PC-3 (cell line): ENCODE measurements at regions not wholly inside any gene's neighbourhood (a gene's known extent, or its start where the extent isn't known, plus 50 kb on each side); places are given as distances from the start of the nearest gene placed in this dataset.

Experiments used
- ATAC-seq: fragments of 200-7000 bp; cut with Tn5 transposase; 2 replicates; pipeline ENCODE4 v1.9.1; 2020; ENCODE audit warnings: mild to moderate bottlenecking, moderate library complexity
- BruUV-seq: library from RNA; stranded (reverse); fragments of 400-500 nt; replicated peaks from 2 replicates; lab custom pipeline; 2021; lab: Mats Ljungman, UMichigan
- CTCF ChIA-PET: fragments of 300-600 bp; sonication (Branson Sonifier 250); formaldehyde crosslinking; loops from one replicate; lab custom pipeline; 2022; ENCODE audit warnings: antibody characterized with exemption; lab: Charles Lee
- POLR2A ChIA-PET: fragments of 300-600 bp; sonication (Branson Sonifier 250); formaldehyde crosslinking; loops from one replicate; lab custom pipeline; 2022; ENCODE audit warnings: antibody characterized with exemption; ENCODE audit not compliant: unreplicated experiment; lab: Charles Lee
- DNase-seq: peaks from one replicate; pipeline ENCODE4 v3.0.0-alpha.2; 2015
- H2AFZ ChIP-seq: fragments of 300-600 bp; sonication (generic); 2 replicates; pipeline ENCODE4 v1.6.0; 2016; ENCODE audit warnings: antibody characterized with exemption, low read length
- H3F3A ChIP-seq: fragments of 300-600 bp; sonication (generic); one replicate; pipeline ENCODE4 v1.6.0; 2017; ENCODE audit warnings: antibody characterized with exemption, low read length, control low read depth, mild to moderate bottlenecking; ENCODE audit not compliant: unreplicated experiment
- H3K27ac ChIP-seq: fragments of 300-600 bp; sonication (generic); 2 replicates; pipeline ENCODE4 v1.5.1; 2016; ENCODE audit warnings: mild to moderate bottlenecking, low read length
- H3K27me3 ChIP-seq: fragments of 300-600 bp; sonication (generic); 2 replicates; pipeline ENCODE4 v1.6.1; 2016; ENCODE audit warnings: low read length, mixed read lengths
- H3K36me3 ChIP-seq: fragments of 300-600 bp; sonication (generic); 2 replicates; pipeline ENCODE4 v1.6.1; 2016; ENCODE audit warnings: low read depth, mixed run types, low read length, mixed read lengths
- H3K4me1 ChIP-seq: fragments of 300-600 bp; sonication (generic); 2 replicates; pipeline ENCODE4 v1.5.1; 2016; ENCODE audit warnings: low read length; ENCODE audit not compliant: insufficient read depth
- H3K4me2 ChIP-seq: fragments of 300-600 bp; sonication (generic); 2 replicates; pipeline ENCODE4 v1.6.0; 2016; ENCODE audit warnings: low read length
- H3K4me3 ChIP-seq: fragments of 300-600 bp; sonication (generic); 2 replicates; pipeline ENCODE4 v1.5.1; 2016; ENCODE audit warnings: mild to moderate bottlenecking, low read length, mixed read lengths
- H3K79me2 ChIP-seq: fragments of 300-600 bp; sonication (generic); 2 replicates; pipeline ENCODE4 v1.6.1; 2017; ENCODE audit warnings: low read length, mixed read lengths
- H3K9ac ChIP-seq: fragments of 300-600 bp; sonication (generic); 2 replicates; pipeline ENCODE4 v1.6.0; 2016; ENCODE audit warnings: mild to moderate bottlenecking, low read length
- H3K9me2 ChIP-seq: fragments of 300-600 bp; sonication (generic); replicated peaks from 2 replicates; pipeline ENCODE4 v1.6.1; 2016; ENCODE audit warnings: mixed run types, low read length, mixed read lengths
- H3K9me3 ChIP-seq: fragments of 300-600 bp; sonication (generic); 2 replicates; pipeline ENCODE4 v1.6.1; 2016; ENCODE audit warnings: low read length, mixed read lengths
- H4K20me1 ChIP-seq: fragments of 300-600 bp; sonication (generic); 2 replicates; pipeline ENCODE4 v1.6.1; 2016; ENCODE audit warnings: low read length, mixed read lengths
- EZH2 ChIP-seq: fragments of 300-600 bp; sonication (generic); IDR thresholded peaks from one replicate; pipeline ENCODE4 v1.6.1; 2017; ENCODE audit warnings: antibody characterized with exemption, mild to moderate bottlenecking, low read length; ENCODE audit not compliant: unreplicated experiment
- EZH2phosphoT487 ChIP-seq: fragments of 300-600 bp; sonication (generic); IDR thresholded peaks from 2 replicates; pipeline ENCODE4 v1.6.1; 2018; ENCODE audit warnings: mild to moderate bottlenecking, antibody characterized with exemption, low read length, borderline replicate concordance
- intact Hi-C: fragments of 100-400 bp; cut with micrococcal nuclease; formaldehyde crosslinking; loops from 2 replicates; pipeline ENCODE4 v1.9.0; 2023
- TF ChIP-seq, protein P1 (sequence below): fragments of 300-600 bp; sonication (generic); conservative IDR thresholded peaks from 2 replicates; pipeline ENCODE4 v1.5.1; 2017; ENCODE audit warnings: antibody characterized with exemption, low read depth, mild to moderate bottlenecking, low read length

DNA sequence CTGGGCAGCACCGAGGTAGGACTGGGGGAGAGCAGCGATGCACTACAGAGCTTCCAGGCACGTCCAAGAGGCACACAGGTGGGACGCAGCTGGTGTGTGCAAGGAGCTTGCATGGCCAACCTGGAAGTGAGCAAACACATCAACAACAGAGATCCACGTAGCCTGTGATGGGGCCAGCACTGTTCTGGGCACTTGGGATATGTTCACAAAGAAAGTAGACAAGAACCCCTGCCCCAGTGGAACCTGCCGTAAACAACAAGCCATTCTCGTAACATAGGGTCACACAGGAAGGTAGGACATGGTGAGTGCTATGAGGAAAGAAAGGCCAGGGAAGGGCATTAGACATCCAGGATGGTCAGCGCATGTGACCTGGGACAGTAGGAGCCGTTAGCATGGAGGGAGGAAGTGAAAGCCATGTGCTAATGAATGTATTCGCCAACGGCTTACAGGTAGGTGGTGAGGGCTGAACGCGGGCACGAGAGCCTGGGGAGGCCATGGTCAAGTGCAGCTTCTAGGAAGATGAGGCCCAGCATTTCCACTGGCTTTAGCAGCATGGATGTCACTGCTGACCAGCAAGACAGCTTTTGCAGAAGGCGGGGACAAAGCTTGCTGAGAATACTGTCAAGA lies 105.5 kb downstream of the TEX26 start:
- ATAC-seq (no peak), DNase-seq (no peak)
- Histone ChIP-seq H3K9ac (no peak overlapping the region), H3K4me1 (peaks cover 10% of the 10 kb centered on the region), H3K79me2 (no peaks in the 10 kb centered on the region), H3F3A (no peaks in the 10 kb centered on the region), H3K9me3 (no peaks in the 10 kb centered on the region), H3K4me2 (no peak overlapping the region), H2AFZ (no peak overlapping the region), H3K27ac (no peak overlapping the region), H3K27me3 (peaks cover 27% of the 10 kb centered on the region), H3K36me3 (no peaks in the 10 kb centered on the region), H3K4me3 (no peak overlapping the region), H3K9me2 (no peaks in the 10 kb centered on the region), H4K20me1 (no peaks in the 10 kb centered on the region)
- CTCF ChIA-PET = no interaction called here
- POLR2A ChIA-PET = no interaction called here
- intact Hi-C loops = no loop called here
- TF ChIP-seq, protein P1, sequence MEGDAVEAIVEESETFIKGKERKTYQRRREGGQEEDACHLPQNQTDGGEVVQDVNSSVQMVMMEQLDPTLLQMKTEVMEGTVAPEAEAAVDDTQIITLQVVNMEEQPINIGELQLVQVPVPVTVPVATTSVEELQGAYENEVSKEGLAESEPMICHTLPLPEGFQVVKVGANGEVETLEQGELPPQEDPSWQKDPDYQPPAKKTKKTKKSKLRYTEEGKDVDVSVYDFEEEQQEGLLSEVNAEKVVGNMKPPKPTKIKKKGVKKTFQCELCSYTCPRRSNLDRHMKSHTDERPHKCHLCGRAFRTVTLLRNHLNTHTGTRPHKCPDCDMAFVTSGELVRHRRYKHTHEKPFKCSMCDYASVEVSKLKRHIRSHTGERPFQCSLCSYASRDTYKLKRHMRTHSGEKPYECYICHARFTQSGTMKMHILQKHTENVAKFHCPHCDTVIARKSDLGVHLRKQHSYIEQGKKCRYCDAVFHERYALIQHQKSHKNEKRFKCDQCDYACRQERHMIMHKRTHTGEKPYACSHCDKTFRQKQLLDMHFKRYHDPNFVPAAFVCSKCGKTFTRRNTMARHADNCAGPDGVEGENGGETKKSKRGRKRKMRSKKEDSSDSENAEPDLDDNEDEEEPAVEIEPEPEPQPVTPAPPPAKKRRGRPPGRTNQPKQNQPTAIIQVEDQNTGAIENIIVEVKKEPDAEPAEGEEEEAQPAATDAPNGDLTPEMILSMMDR = no peak
- TF ChIP-seq EZH2phosphoT487 (no peak), EZH2 (no peak)
- BruUV-seq = no TSS peak

GRCh38 chr13:31036731-31037695 lies 104.6 kb downstream of the TEX26 start:
- Histone ChIP-seq H3K9ac (no peak overlapping the region), H3K9me3 (no peaks in the 10 kb centered on the region), H2AFZ (no peak overlapping the region), H3K4me3 (no peak overlapping the region), H3F3A (no peaks in the 10 kb centered on the region), H3K4me2 (no peak overlapping the region), H3K4me1 (peaks cover 10% of the 10 kb centered on the region), H3K27ac (no peak overlapping the region), H3K27me3 (peaks cover 37% of the 10 kb centered on the region), H4K20me1 (no peaks in the 10 kb centered on the region), H3K79me2 (no peaks in the 10 kb centered on the region), H3K36me3 (no peaks in the 10 kb centered on the region), H3K9me2 (no peaks in the 10 kb centered on the region)
- POLR2A ChIA-PET = no interaction called here
- BruUV-seq = no TSS peak
- intact Hi-C loops = no loop called here
- DNase-seq = no peak
- TF ChIP-seq EZH2phosphoT487 (no peak), EZH2 (no peak)
- TF ChIP-seq, protein P1 = no peak
- ATAC-seq = no peak
- CTCF ChIA-PET = no interaction called here
